BE2C (cell line): ENCODE measurements at regions not wholly inside any gene's neighbourhood (a gene's known extent, or its start where the extent isn't known, plus 50 kb on each side); places are given as distances from the start of the nearest gene placed in this dataset.

Source experiments
- DNase-seq: peaks from one replicate; pipeline ENCODE4 v3.0.0-alpha.2; 2020
- H3K27me3 ChIP-seq: fragments of 250-450 bp; sonication (Bioruptor Pico); 2 replicates; pipeline ENCODE4 v1.5.1; 2020; ENCODE audit warnings: mild to moderate bottlenecking
- H3K36me3 ChIP-seq: fragments of 250-450 bp; sonication (Bioruptor Pico); 2 replicates; pipeline ENCODE4 v1.5.1; 2020; ENCODE audit warnings: mild to moderate bottlenecking
- H3K4me1 ChIP-seq: fragments of 250-450 bp; sonication (Bioruptor Pico); 2 replicates; pipeline ENCODE4 v1.5.1; 2020
- H3K4me3 ChIP-seq: 2 replicates; pipeline ENCODE4 v1.5.1; 2011; ENCODE audit warnings: low read depth, low read length
- H3K9me3 ChIP-seq: fragments of 250-450 bp; sonication (Bioruptor Pico); 2 replicates; pipeline ENCODE4 v1.5.1; 2020
- CTCF ChIP-seq: IDR thresholded peaks from 2 replicates; pipeline ENCODE4 v1.5.1; 2012; ENCODE audit warnings: mild to moderate bottlenecking, low read depth, low read length

- Histone ChIP-seq H3K27me3 (no peaks in the 10 kb centered on the region), H3K4me3 (no peak overlapping the region), H3K4me1 (no peaks in the 10 kb centered on the region), H3K9me3 (no peaks in the 10 kb centered on the region), H3K36me3 (no peaks in the 10 kb centered on the region)
- DNase-seq = no peak
- no peak for TF ChIP-seq CTCF
Observed at GRCh38 chr2:156181208-156181607, 151.3 kb downstream of the NR4A2 start.

- TF ChIP-seq CTCF = no peak
- no peak for DNase-seq
Observed at GRCh38 chr2:156177654-156178053, 154.9 kb downstream of the NR4A2 start.

GRCh38 chr2:156175946-156176345 lies 156.6 kb downstream of the NR4A2 start:
- H3K4me3 ChIP-seq = no peak overlapping the region
- TF ChIP-seq CTCF = no peak
- H3K4me1 ChIP-seq = no peaks in the 10 kb centered on the region
- H3K27me3 ChIP-seq = no peaks in the 10 kb centered on the region
- DNase-seq = no peak
- H3K9me3 ChIP-seq = no peaks in the 10 kb centered on the region
- H3K36me3 ChIP-seq = no peaks in the 10 kb centered on the region

More at GRCh38 chr2:156177654-156178053, 154.9 kb downstream of the NR4A2 start:
- Histone ChIP-seq H3K27me3 (no peaks in the 10 kb centered on the region), H3K36me3 (no peaks in the 10 kb centered on the region), H3K9me3 (no peaks in the 10 kb centered on the region), H3K4me3 (no peak overlapping the region), H3K4me1 (no peaks in the 10 kb centered on the region)

GRCh38 chr2:156170929-156171328 lies 161.6 kb downstream of the NR4A2 start:
- Histone ChIP-seq H3K36me3 (no peaks in the 10 kb centered on the region), H3K4me3 (no peak overlapping the region), H3K27me3 (no peaks in the 10 kb centered on the region), H3K9me3 (no peaks in the 10 kb centered on the region), H3K4me1 (no peaks in the 10 kb centered on the region)
- no peak for DNase-seq
- no peak for TF ChIP-seq CTCF

- no peaks in the 10 kb centered on the region for H3K4me1 ChIP-seq
- DNase-seq = no peak
- no peaks in the 10 kb centered on the region for H3K9me3 ChIP-seq
- H3K4me3 ChIP-seq = no peak overlapping the region
- no peaks in the 10 kb centered on the region for H3K27me3 ChIP-seq
- H3K36me3 ChIP-seq = no peaks in the 10 kb centered on the region
- TF ChIP-seq CTCF = no peak
Observed at GRCh38 chr2:156165742-156166141, 166.8 kb downstream of the NR4A2 start.

GRCh38 chr2:156164091-156164720 lies 168.3 kb downstream of the NR4A2 start:
- no peak for TF ChIP-seq CTCF
- Histone ChIP-seq H3K36me3 (no peaks in the 10 kb centered on the region), H3K9me3 (no peaks in the 10 kb centered on the region), H3K4me1 (no peaks in the 10 kb centered on the region), H3K27me3 (no peaks in the 10 kb centered on the region), H3K4me3 (no peak overlapping the region)
- no peak for DNase-seq
